ENCODE measurements at regions not wholly inside any gene's neighbourhood (a gene's known extent, or its start where the extent isn't known, plus 50 kb on each side); places are given as distances from the start of the nearest gene placed in this dataset.

GRCh38 chr17:63345611-63346010 lies 100.5 kb downstream of the CYB561 start:
- TF ChIP-seq, protein P1, sequence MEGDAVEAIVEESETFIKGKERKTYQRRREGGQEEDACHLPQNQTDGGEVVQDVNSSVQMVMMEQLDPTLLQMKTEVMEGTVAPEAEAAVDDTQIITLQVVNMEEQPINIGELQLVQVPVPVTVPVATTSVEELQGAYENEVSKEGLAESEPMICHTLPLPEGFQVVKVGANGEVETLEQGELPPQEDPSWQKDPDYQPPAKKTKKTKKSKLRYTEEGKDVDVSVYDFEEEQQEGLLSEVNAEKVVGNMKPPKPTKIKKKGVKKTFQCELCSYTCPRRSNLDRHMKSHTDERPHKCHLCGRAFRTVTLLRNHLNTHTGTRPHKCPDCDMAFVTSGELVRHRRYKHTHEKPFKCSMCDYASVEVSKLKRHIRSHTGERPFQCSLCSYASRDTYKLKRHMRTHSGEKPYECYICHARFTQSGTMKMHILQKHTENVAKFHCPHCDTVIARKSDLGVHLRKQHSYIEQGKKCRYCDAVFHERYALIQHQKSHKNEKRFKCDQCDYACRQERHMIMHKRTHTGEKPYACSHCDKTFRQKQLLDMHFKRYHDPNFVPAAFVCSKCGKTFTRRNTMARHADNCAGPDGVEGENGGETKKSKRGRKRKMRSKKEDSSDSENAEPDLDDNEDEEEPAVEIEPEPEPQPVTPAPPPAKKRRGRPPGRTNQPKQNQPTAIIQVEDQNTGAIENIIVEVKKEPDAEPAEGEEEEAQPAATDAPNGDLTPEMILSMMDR (conservative IDR thresholded peaks at IDR 0.05) = no peak
- no peak for TF ChIP-seq ZFX (IDR thresholded peaks at IDR 0.05)
- no peak overlapping the region for H3K27ac ChIP-seq

- no peak for TF ChIP-seq ZFX (IDR thresholded peaks at IDR 0.05)
- TF ChIP-seq, protein P1 (conservative IDR thresholded peaks at IDR 0.05) = no peak
- no peak overlapping the region for H3K27ac ChIP-seq
These were observed 98.6 kb downstream of the CYB561 start for GRCh38 chr17:63347475-63347874.

- H3K27ac ChIP-seq = no peak overlapping the region
- TF ChIP-seq ZFX (IDR thresholded peaks at IDR 0.05) = no peak
- TF ChIP-seq, protein P1 (conservative IDR thresholded peaks at IDR 0.05) = no peak
These were observed 96.6 kb downstream of the CYB561 start for GRCh38 chr17:63349478-63350000.

GRCh38 chr17:63350364-63350763 lies 95.7 kb downstream of the CYB561 start:
- H3K27ac ChIP-seq = no peak overlapping the region
- TF ChIP-seq, protein P1 (conservative IDR thresholded peaks at IDR 0.05) = no peak

DNA sequence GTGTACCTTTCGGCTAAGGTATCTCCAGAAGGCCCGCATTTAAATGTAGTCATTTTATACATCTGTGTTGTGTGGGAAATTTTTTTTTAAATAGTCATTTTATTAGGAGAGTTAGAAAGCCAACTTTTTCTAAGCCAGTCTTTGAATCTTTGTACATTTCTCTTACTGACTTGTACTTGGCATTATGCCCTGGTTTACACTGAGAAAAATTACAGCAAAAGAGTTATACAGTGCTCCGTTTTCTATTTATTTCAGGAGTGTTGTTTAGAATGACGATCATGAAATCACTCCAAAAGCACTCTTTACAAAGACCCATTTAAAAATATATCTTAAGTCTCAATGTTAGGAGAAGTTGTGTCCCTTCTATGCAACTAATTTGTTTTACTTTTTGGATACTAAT lies 91.8 kb downstream of the CYB561 start:
- no peak for TF ChIP-seq ZFX (IDR thresholded peaks at IDR 0.05)
- TF ChIP-seq, protein P1 (conservative IDR thresholded peaks at IDR 0.05) = no peak
- no peak overlapping the region for H3K27ac ChIP-seq

DNA sequence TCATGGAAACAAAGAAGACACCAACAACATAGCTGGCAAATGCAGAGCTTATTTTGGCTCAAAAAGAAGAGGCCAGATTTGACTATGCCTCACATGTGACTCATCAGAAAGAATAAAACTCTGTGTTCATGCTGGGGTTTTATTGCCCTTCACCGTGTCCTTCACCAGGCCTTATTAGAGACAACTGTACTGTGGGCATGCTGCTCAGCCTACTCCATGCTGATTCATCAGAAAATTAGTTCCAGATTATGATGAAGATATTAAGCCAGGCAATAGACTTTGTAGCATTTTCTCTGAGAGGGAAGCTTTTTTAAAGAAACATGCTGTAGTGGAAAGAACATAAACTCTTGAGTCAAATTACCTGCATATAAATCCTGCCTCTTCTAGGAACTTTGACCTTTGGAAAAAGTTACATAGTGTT lies 89.8 kb downstream of the CYB561 start:
- TF ChIP-seq, protein P1 (conservative IDR thresholded peaks at IDR 0.05) = no peak
- TF ChIP-seq ZFX (IDR thresholded peaks at IDR 0.05) = no peak
- H3K27ac ChIP-seq = no peak overlapping the region

DNA sequence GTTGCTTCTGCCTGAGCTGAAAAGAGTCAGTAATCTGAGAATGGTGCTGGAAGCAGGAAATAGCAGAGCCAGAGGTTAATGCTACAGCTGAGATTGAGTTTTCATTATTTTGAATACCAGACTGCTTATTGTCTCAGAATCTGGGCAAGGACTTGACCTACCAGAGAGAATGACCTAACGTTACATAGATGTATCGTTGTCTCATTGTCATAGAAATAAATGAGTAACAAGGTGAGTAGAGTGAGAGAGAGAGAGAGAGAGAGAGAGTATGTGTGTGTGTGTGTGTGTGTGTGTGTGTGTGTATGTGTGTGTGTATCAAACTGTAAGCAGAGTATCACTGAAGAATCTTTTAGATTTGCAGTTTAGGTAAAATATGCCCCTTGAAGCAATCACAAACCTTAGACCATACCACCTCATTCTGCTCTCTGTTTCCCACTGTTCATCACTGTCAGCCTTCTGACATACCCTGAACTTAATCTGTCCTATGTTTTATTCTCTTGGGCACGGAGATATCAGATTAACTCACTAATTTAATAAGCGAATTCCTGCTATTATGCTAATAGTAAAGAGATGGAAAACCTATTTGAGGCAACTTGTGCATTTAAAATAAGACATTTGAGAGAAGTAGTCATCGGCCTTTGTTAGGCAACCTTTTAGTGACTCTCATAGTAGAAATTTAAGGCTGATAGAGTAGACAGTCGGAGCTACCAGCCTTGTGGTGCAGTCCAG lies 87.8 kb downstream of the CYB561 start:
- no peak overlapping the region for H3K27ac ChIP-seq
- TF ChIP-seq ZFX (IDR thresholded peaks at IDR 0.05) = no peak
- TF ChIP-seq, protein P1 (conservative IDR thresholded peaks at IDR 0.05) = no peak

All from C4-2B (cell line).